Adrenal gland (tissue), 9 donors: ENCODE measurements at regions not wholly inside any gene's neighbourhood (a gene's known extent, or its start where the extent isn't known, plus 50 kb on each side); places are given as distances from the start of the nearest gene placed in this dataset.
A peak's percentile ranks its signal among the peaks of the same experiment; 100 is the strongest.

Experiments
- DNase-seq, 7 donors: peaks; one replicate each; pipeline ENCODE4 v3.0.0-alpha.2; 2019 to 2020
- H3K27ac ChIP-seq, 5 donors: fragments of 200-600 bp; sonication (generic) in 4 of 5; 1 replicate in 3 of 5; 2 replicates in 2 of 5; pipeline versions ENCODE4 v1.5.1 to v1.8.0; 2016 to 2020; ENCODE audit warnings: mild to moderate bottlenecking in 1 of 5
- H3K27me3 ChIP-seq: fragments of 200-600 bp; 2 replicates; pipeline ENCODE4 v1.8.0; 2021
- H3K36me3 ChIP-seq, 2 donors: fragments of 200-600 bp; replicated peaks in 1 of 2; 1 replicate in 1 of 2; 2 replicates in 1 of 2; pipeline versions ENCODE4 v1.5.1 to v1.8.0; 2018 to 2022
- H3K4me1 ChIP-seq, 2 donors: fragments of 200-600 bp; replicated peaks in 1 of 2; 1 replicate in 1 of 2; 2 replicates in 1 of 2; pipeline versions ENCODE4 v1.5.1 to v1.8.0; 2018 to 2021
- H3K4me3 ChIP-seq, 4 donors: fragments of 200-600 bp; sonication (generic) in 3 of 4; one replicate each; pipeline ENCODE4 v1.5.1; 2016 to 2018
- H3K9me3 ChIP-seq, 3 donors: fragments of 200-600 bp; sonication (generic) in 1 of 3; replicated peaks in 1 of 3; 1 replicate in 2 of 3; 2 replicates in 1 of 3; pipeline versions ENCODE4 v1.5.1 to v1.8.0; 2016 to 2021
- CTCF ChIP-seq, 6 experiments: fragments of 450-650 bp in 4 of 6; fragments of 200-600 bp in 2 of 6; sonication (generic) in 1 of 6; IDR thresholded peaks; 1 replicate in 5 of 6; 2 replicates in 1 of 6; pipeline versions ENCODE4 v1.5.1 to v1.8.0; 2016 to 2021; ENCODE audit warnings: antibody characterized with exemption in 6 of 6, mild to moderate bottlenecking in 2 of 6, moderate library complexity in 1 of 6
- POLR2A ChIP-seq, 2 donors: fragments of 450-650 bp; IDR thresholded peaks; one replicate each; pipeline ENCODE4 v1.6.1; 2017; ENCODE audit warnings: antibody characterized with exemption in 2 of 2, mild to moderate bottlenecking in 2 of 2, moderate library complexity in 1 of 2
- WGBS, 4 donors: extraction: QIAGEN DNeasy Blood & Tissue Kit in 2 of 4; methylation state at CpG; one replicate each; pipeline versions ENCODE4 v1.1.5 to v1.1.7; 2013 to 2017; 5-methylcytosine and 5-hydroxymethylcytosine counted together
- intact Hi-C, 2 donors: fragments of 100-400 bp; cut with DNase I; formaldehyde crosslinking; loops; one replicate each; pipeline versions ENCODE4 v1.14.1 to v1.15.0; 2022 to 2023
- donor health status: healthy with polysubstance abuse.
- donor health status: Bipolar disorder and iron deficiency.
- donor health status: DM: yes; HTN: yes; CAD: no.
- donor health status: DM: no; HTN: no; CAD: no.
- donor health status: DM: no; HTN: no; CAD: no.

GRCh38 chr10:28879875-28880682, 202.8 kb downstream of the BAMBI start:
- H3K4me3 ChIP-seq: no peak overlapping the region
- 63 to 72% (median 66%) methylated on average over 14 to 16 of the region's 16 CpGs for WGBS, 4 donors
- DNase-seq: peak; percentile 13 to 65 (median 28)
- H3K4me1 ChIP-seq: peaks cover 16 to 34% of the 10 kb centered on the region in 2 donors
- peak overlapping the region in 2 of 5 donors; percentile 42 to 56 for H3K27ac ChIP-seq
- TF ChIP-seq POLR2A (IDR thresholded peaks at IDR 0.05) (no peak), CTCF (IDR thresholded peaks at IDR 0.05) (no peak)
- no peaks in the 10 kb centered on the region for H3K9me3 ChIP-seq
- H3K36me3 ChIP-seq: no peaks in the 10 kb centered on the region
- intact Hi-C loops: loop anchor here in 1 of 2 donors (5.0 to 10.0 kb wide), 2 partner anchors 55 to 213 kb away; no protein-coding TSS in a partner anchor
- H3K27me3 ChIP-seq: no peaks in the 10 kb centered on the region

- Histone ChIP-seq H3K27ac (peak overlapping the region in 2 of 5 donors; percentile 15 to 56), H3K4me1 (peaks cover 16 to 34% of the 10 kb centered on the region in 2 donors), H3K36me3 (no peaks in the 10 kb centered on the region), H3K4me3 (no peak overlapping the region), H3K9me3 (no peaks in the 10 kb centered on the region), H3K27me3 (no peaks in the 10 kb centered on the region)
- 71 to 82% (median 74%) methylated on average over 3 of the region's 3 CpGs for WGBS, 4 donors
- no peak for DNase-seq
- TF ChIP-seq CTCF (IDR thresholded peaks at IDR 0.05) (no peak), POLR2A (IDR thresholded peaks at IDR 0.05) (no peak)
- intact Hi-C loops: loop anchor here in 1 of 2 donors (10.0 kb wide), 1 partner anchor 54 kb away; no protein-coding TSS in a partner anchor
These were observed 203.3 kb downstream of the BAMBI start for GRCh38 chr10:28880683-28880950.

GRCh38 chr10:28881171-28881882, 204.0 kb downstream of the BAMBI start:
- H3K27ac ChIP-seq: peak overlapping the region in 1 of 5 donors; percentile 15
- TF ChIP-seq CTCF (IDR thresholded peaks at IDR 0.05) (no peak), POLR2A (IDR thresholded peaks at IDR 0.05) (no peak)
- WGBS, 4 donors: 13 to 33% (median 19%) methylated on average over 3 of the region's 3 CpGs

GRCh38 chr10:28883741-28884423, 206.6 kb downstream of the BAMBI start:
- H3K4me3 ChIP-seq: no peak overlapping the region
- no peaks in the 10 kb centered on the region for H3K36me3 ChIP-seq
- peaks cover 16 to 31% of the 10 kb centered on the region in 2 donors for H3K4me1 ChIP-seq
- intact Hi-C loops: loop anchor here in 1 of 2 donors (10.0 kb wide), 1 partner anchor 51 kb away; no protein-coding TSS in a partner anchor
- no peak for TF ChIP-seq POLR2A (IDR thresholded peaks at IDR 0.05)
- no peak for TF ChIP-seq CTCF (IDR thresholded peaks at IDR 0.05)
- DNase-seq: no peak
- WGBS, 4 donors: 85 to 89% (median 86%) methylated on average over 8 of the region's 8 CpGs
- no peaks in the 10 kb centered on the region for H3K9me3 ChIP-seq
- no peak overlapping the region for H3K27ac ChIP-seq
- H3K27me3 ChIP-seq: no peaks in the 10 kb centered on the region

More at GRCh38 chr10:28881171-28881882, 204.0 kb downstream of the BAMBI start:
- H3K36me3 ChIP-seq: no peaks in the 10 kb centered on the region
- H3K4me1 ChIP-seq: peaks cover 16 to 34% of the 10 kb centered on the region in 2 donors
- no peaks in the 10 kb centered on the region for H3K9me3 ChIP-seq
- intact Hi-C loops: loop anchor here in 1 of 2 donors (10.0 kb wide), 1 partner anchor 53 kb away; no protein-coding TSS in a partner anchor
- DNase-seq: no peak
- no peaks in the 10 kb centered on the region for H3K27me3 ChIP-seq
- H3K4me3 ChIP-seq: no peak overlapping the region
